NCI-H2029 treated with DMSO at 0.1 percent for 48 hours (cell line): ENCODE measurements at regions not wholly inside any gene's neighbourhood (a gene's known extent, or its start where the extent isn't known, plus 50 kb on each side); places are given as distances from the start of the nearest gene placed in this dataset.

Source experiments
- DNase-seq: peaks from one replicate; lab custom pipeline; 2025; lab: John Stamatoyannopoulos, UW

DNA sequence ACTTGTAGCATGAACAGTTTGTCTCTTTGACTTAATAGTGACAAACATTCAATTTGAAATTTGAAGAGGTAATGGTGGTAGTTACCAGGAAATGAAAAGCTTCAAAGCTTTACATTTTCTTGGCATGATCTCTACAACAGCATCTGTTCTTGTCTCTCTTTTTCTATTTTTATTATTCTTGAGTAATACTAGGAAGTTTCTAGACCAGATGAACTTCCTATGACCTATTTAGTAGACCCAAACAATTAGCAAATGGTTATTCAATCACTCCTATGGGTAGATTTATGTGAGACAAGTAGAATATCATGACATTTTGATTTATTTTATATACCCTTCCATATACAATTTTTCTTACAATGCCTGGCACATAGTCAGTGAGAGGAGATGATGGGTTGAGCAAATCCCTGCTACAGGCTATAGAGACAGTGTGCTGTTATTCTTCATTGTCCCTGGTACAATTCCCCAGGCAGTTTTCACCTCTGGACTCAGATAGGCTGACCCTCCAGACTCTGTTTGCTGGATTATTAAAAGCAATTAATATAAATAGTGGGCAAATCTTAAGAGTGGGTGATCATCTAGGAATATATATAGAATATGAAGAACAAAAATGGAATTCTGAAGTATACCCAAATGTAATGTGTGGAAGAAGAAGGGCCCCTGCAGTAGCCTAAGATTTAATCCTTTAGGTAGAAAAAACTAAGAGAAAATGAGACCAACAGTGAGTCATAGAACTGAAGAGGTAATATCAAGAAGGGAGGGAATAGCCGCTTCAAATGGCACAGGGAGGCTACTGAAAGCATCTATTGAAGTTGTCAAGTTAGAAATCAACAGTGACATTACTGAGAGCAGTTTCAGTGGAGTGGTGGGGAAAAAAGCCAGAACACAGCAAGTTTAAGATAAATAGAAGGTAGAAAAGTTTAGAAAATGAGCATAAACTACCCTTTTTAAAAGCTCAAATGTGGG lies 512.0 kb downstream of the FOXG1 start:
- no peak for DNase-seq

GRCh38 chr14:29282169-29282568 lies 515.6 kb downstream of the FOXG1 start:
- DNase-seq: no peak

GRCh38 chr14:29290441-29290840 lies 523.9 kb downstream of the FOXG1 start:
- no peak for DNase-seq

GRCh38 chr14:29299372-29299771 lies 532.8 kb downstream of the FOXG1 start:
- no peak for DNase-seq

DNA sequence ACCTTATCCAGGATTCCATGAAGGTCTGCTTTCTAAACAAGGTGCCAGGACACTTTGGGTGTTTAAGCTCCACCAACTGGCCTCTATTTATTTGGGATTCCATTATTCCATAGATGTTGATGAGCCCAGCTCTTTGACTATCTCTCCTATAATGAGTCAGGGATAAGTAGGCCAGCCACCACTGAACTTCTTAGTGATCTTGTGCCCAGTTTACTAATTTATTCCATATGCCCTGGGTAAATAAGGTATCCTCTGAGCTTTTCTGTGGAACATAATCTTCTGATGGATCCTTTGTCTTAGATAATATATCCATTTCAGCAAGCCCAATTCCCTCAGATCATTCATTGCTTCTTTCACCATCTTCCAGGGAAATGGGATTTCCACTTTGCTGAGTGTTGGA lies 535.0 kb downstream of the FOXG1 start:
- no peak for DNase-seq

- DNase-seq: no peak
These were observed 543.6 kb downstream of the FOXG1 start for GRCh38 chr14:29310210-29310609.

- DNase-seq: no peak
These were observed 544.2 kb downstream of the FOXG1 start for GRCh38 chr14:29310757-29311156.

GRCh38 chr14:29311983-29312382 lies 545.4 kb downstream of the FOXG1 start:
- DNase-seq: no peak

DNA sequence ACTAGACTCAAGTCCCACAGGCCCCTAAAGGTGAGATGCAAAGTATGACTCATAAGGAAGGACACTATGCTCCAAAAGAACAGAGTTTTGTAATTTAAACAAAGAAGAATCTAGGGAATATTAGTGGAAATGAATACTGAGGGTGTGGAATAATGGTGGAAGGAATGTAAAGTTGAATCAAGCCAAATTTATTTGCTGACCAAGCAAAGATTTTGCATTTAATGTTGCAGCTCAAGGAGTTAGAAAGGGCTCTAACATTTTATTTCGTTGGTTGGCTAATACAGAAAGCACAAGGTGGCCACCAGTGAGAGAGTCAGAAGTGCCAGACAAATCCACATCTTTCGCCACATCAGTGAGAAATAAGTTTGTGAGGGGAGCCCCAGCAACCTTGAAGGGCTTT lies 550.3 kb downstream of the FOXG1 start:
- no peak for DNase-seq

DNA sequence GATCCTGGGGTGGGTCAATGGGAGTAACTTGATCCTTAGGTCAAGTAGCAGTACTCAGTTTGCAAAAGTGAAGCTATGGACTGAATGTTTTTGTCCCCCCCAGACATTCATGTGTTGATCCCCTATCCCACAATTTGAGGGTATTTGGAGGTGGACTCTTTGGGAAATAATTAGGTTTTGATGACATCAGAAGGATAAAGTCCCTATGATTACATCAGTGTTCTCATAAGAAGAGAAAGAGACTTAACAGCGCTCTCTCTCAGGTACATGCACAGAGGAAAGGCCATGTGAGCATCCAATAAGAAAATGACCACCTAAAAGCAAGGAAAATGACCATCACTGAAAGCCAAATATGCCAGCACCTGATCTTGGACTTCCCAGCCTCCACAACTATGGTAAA lies 550.8 kb downstream of the FOXG1 start:
- DNase-seq: no peak

DNA sequence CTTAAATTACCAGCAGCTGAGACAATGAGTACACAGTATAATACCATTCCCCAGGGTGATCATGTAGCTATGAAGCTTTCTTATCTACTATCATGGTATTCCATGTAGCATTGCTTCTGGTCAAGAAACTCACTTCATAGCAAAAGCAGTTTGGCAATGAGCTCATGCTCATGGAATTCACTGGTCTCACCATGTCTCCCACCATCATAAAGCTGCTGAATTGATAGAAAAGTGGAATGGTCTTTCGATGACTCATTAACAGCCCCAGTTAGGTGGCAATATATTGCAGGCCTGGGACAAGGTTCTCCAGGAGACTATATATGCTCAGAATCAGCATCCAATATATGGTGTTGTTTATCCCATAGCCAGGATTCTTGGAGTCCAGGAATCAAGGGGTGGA lies 553.7 kb downstream of the FOXG1 start:
- no peak for DNase-seq

DNA sequence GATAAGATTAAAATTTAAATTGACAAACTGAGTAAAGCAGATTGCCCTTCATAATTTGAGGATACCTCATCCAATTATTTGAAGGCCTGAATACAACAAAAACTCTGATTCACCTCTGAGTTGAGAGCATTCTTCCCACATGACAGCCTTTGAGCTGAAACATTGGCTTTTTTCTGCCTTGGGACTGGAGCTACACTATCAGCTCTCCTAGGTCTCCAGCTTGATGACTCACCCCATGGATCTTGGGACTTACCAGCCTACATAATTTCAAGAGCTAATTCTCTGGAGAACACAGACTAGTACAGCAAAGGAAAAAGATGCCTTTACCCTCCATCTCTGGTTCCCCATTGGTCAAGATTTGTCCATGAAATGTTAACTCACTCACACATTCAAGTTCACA lies 555.1 kb downstream of the FOXG1 start:
- no peak for DNase-seq

DNA sequence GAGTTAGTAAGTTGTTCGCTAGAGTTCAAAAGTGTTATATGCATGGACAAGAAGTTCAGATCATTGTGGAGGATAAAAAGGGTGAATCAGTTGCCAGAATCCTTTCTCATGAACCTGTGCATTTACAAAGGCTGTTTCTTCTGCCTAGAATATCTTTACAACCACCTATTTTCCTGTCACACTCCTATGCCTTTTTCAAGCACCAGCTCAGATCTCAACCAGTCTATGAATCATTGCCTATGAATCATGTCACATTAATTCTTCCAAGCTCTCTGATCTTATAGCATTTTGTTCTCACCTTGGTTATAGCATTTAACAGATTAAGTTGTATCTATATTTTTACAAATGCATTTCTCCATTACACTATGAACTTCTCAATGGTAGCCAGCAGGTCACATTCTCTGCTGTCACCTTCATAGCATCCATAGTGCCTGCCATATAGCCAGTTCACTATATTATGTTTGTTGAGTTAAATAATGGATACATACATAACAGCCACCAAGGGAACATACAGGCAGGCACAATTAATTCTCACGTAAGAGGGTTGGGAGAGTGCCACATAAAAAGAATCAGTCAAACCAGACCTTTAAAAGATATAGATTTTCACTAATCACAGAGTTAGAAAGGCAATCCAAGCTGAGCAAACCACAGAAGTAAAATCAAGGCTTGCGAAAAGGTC lies 573.0 kb downstream of the FOXG1 start:
- DNase-seq: no peak

DNA sequence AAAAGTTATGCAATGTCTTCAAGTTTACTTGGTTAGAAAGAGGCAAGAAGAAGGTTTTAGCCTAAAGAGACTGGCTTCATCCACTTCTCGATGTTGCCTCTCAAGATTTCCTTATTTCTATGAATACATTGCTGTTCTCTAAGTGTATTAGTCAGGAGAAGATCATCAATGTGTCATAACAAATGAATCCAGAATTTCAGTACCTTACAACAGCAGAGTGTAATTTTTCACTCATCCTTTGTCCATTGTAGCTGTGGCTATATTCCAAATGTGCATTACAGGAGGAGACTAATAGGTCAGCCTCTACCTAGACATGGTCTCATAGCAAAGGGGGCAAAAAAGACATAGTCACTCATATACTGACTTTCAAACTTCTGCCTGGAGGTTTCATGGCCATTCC lies 579.1 kb downstream of the PRKD1 start:
- DNase-seq: no peak

DNA sequence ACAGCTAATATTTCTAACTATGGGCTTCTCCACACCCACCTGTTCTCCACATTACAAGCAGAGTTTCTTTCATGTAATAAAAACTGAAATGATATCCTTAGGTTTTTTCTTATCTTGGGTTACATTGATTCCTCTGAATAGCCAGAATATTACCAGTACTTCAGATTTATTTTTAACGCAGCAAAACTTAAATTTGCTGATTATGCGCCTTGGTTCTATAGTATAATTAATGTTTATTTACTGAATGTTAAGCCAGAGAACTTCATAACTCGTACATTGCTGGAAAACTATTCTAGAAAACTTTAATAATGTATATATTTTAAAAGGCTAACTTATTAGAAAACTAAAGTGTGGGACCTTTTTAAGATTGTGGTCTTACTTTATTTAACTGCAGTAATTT lies 577.2 kb downstream of the PRKD1 start:
- no peak for DNase-seq

GRCh38 chr14:29351996-29352705 lies 575.5 kb downstream of the PRKD1 start:
- DNase-seq: no peak

GRCh38 chr14:29352706-29353080 lies 575.0 kb downstream of the PRKD1 start:
- DNase-seq: no peak

DNA sequence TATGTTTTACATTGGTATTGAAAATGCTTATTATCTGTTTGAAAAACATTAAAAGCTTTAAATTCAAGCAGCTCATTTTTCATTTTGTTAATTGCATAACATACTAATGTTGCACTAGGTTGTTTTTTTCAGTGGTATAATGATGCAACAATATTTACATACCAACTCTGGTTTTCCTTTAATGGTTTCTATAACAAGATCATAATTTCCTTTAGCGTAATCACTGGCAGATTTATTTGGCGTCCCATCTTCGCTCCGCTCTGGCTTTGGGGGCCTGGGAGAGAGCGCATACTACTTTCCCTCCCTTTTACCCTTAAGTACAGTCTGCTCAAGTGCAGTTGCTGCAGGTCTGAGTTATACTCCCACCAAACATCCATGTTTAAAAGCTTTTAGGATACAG lies 574.1 kb downstream of the PRKD1 start:
- DNase-seq: no peak

GRCh38 chr14:29354486-29354885 lies 573.2 kb downstream of the PRKD1 start:
- DNase-seq: no peak

DNA sequence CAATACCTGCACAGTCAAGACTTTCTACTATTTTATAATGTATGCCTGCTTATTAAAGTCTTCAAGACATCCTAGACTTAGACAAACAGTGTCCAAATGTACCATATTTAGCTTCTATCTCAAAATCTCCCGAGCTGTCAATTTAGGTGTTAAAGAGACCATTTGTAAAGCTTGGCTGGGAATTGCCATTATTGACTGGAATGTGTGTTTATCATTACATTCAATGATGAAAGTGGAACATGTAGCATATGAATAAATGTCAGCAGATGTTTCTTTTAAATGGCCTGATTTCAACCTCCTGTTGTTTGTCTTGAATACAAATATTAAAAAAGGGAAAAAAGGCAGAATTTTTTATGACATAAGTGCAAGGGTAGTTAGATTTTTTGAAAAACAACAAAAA lies 572.3 kb downstream of the PRKD1 start:
- no peak for DNase-seq

- no peak for DNase-seq
These were observed 571.8 kb downstream of the PRKD1 start for GRCh38 chr14:29355846-29356245.

DNA sequence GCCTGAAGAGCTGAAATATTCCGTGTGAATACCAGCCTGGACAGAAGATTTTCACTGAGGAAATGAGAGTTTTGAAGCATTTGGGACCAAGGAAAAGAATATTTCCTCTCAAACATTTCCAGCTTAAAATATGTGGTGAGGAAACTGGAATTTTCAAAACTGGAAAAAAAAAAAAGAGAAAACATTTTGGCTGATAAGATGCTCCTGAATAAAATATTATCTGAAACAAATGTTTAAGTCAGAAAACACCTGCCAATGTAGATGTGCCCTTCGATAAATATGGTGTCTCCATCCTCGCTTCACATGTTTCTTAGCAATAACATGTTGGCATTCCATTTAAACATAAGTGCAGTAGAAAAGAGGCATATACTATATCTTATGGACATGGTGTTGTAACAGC lies 567.0 kb downstream of the PRKD1 start:
- DNase-seq: no peak

GRCh38 chr14:29370024-29370423 lies 557.6 kb downstream of the PRKD1 start:
- DNase-seq: no peak
